ENCODE measurements at regions not wholly inside any gene's neighbourhood (a gene's known extent, or its start where the extent isn't known, plus 50 kb on each side); places are given as distances from the start of the nearest gene placed in this dataset.

DNA sequence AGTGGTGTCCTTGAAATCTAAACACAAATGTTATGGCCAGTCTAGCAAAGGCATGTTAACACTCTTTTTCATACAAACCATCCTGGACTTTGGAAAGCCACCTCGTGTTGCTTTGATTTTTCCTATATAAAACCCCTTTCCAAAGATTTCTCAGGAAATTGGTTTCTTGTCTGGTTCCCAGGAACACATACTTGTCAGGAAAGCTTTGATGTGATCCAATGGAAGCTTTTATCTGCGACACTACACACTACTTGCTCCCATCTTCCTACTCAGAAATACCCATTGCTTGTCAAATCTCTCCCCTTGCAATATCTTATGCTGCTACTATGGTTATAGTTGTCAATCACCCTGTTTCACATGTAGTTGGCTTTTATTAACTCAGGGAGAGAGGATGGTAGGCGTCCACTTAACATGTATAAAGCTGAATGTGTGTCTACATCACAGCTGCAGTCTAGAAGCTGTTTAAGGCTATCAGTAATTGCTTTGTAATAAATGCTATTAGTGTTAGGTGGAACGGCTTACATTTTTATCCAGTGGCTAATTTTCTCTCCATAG is 189.6 kb downstream of the GPAM start:
- ATAC-seq (no peak), DNase-seq (no peak)
- Histone ChIP-seq H3K9me3 (no peaks in the 10 kb centered on the region), H3K4me1 (no peaks in the 10 kb centered on the region), H3K27ac (no peak overlapping the region), H3K27me3 (no peaks in the 10 kb centered on the region), H3K36me3 (no peaks in the 10 kb centered on the region), H3K4me3 (no peak overlapping the region)
- TF ChIP-seq, protein P1, sequence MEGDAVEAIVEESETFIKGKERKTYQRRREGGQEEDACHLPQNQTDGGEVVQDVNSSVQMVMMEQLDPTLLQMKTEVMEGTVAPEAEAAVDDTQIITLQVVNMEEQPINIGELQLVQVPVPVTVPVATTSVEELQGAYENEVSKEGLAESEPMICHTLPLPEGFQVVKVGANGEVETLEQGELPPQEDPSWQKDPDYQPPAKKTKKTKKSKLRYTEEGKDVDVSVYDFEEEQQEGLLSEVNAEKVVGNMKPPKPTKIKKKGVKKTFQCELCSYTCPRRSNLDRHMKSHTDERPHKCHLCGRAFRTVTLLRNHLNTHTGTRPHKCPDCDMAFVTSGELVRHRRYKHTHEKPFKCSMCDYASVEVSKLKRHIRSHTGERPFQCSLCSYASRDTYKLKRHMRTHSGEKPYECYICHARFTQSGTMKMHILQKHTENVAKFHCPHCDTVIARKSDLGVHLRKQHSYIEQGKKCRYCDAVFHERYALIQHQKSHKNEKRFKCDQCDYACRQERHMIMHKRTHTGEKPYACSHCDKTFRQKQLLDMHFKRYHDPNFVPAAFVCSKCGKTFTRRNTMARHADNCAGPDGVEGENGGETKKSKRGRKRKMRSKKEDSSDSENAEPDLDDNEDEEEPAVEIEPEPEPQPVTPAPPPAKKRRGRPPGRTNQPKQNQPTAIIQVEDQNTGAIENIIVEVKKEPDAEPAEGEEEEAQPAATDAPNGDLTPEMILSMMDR (IDR thresholded peaks at IDR 0.05): no peak
- intact Hi-C loops (cut with DNase I): no loop called here

DNA sequence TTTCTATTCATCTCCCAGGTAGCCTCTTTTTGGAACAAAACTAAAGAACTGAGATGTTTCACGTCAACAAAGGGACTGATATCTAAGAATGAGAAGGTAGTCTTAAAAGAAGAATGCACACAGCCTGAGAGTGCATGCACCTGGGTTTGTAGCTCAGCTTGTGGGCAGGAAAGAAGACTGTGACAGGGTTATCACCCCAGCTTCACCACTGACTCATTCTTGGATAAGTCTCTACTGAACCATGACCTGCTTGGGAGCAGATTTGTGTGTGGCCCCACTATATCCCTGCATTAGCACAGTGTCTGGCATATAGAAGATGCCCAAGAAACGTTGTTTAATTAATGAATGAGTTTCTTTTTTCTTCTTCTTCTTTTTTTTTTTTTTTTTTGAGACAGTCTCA is 187.5 kb downstream of the GPAM start:
- Histone ChIP-seq H3K9me3 (no peaks in the 10 kb centered on the region), H3K27me3 (no peaks in the 10 kb centered on the region), H3K36me3 (no peaks in the 10 kb centered on the region), H3K27ac (no peak overlapping the region), H3K4me1 (no peaks in the 10 kb centered on the region), H3K4me3 (no peak overlapping the region)
- TF ChIP-seq, protein P1 (IDR thresholded peaks at IDR 0.05): no peak
- intact Hi-C loops (cut with DNase I): no loop called here
- ATAC-seq: no peak
- DNase-seq: no peak

DNA sequence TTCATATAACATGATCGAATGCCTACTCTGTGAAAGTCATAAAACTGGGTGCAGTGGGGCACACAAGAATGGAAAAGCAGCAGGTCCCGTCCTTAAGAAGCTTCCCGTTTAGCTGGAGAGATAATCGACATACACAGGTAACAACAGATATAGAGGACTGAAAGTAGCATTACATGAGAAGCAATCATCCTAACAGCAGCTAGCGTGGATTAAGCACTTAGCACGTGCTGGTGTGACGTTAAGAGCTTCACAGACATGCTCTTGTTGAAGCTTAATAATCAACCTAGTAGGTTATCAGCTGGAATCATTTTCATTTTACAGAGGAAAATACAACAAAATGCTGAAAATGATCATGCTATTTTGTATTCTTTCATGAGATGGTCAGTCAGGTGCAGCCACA is 184.8 kb downstream of the GPAM start:
- intact Hi-C loops (cut with DNase I): no loop called here

DNA sequence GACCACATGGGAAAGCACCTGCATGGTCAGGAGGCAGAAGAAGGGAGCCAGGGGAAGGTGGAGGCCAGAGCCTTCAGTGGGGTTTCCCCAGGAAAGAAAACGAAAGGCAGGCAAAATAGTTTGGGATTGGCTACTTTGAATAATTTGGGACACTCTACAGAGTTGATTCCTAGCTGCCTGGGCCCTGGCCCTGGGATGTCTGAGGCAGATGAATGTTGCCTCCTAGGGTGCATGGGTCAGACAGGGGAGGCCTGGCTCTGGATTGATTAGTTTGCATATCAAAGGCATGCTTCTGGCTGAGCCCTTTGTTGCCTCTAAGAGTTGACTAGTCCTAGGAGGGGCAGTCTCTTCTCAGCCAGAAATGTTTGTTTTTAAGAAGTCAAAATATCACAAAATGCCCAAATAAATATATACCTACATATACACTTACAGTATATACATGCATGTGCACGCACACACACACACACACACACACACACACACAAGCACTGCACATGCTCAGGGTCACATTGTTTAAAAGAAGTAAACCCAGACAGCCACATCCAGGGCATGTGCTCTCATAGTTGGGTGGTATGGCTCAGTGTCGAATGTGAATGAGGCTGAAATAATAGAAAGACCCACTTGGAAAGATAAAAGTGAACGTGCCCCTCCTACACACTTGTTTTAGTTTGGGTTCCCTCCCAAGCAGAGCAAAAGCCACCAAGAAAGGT is 184.2 kb downstream of the GPAM start:
- Histone ChIP-seq H3K9me3 (no peaks in the 10 kb centered on the region), H3K27ac (no peak overlapping the region), H3K4me3 (no peak overlapping the region), H3K4me1 (no peaks in the 10 kb centered on the region), H3K27me3 (no peaks in the 10 kb centered on the region), H3K36me3 (no peaks in the 10 kb centered on the region)
- TF ChIP-seq, protein P1 (IDR thresholded peaks at IDR 0.05): no peak
- no peak for DNase-seq
- no peak for ATAC-seq
- intact Hi-C loops (cut with DNase I): no loop called here

More for the DNA sequence above, 184.8 kb downstream of the GPAM start:
- Histone ChIP-seq H3K4me1 (no peaks in the 10 kb centered on the region), H3K4me3 (no peak overlapping the region), H3K27ac (no peak overlapping the region), H3K36me3 (no peaks in the 10 kb centered on the region), H3K27me3 (no peaks in the 10 kb centered on the region), H3K9me3 (no peaks in the 10 kb centered on the region)
- ATAC-seq (no peak), DNase-seq (no peak)
- TF ChIP-seq, protein P1 (IDR thresholded peaks at IDR 0.05): no peak

DNA sequence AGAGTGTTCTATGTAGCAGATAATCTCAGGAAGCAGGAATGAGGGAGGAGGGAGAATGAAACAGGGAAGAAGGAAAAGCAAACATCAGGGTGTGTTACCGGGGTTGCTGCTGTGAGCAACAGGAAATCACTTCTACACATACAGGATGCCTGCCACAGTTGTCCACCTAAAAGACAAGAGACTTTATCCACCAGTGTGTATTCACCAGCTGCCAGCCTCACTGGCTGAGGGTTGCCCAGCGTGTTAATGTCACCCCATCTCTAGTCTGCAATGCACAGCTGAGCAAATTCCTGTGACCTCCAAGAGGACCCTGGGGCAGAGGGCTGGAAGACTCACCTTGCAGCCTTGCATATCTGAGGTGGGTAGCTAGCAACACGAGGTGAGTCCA is 183.7 kb downstream of the GPAM start:
- H3K9me3 ChIP-seq: no peaks in the 10 kb centered on the region
- ATAC-seq (no peak), DNase-seq (no peak)
- H3K27me3 ChIP-seq: no peaks in the 10 kb centered on the region
- intact Hi-C loops (cut with DNase I): no loop called here
- no peak overlapping the region for H3K4me3 ChIP-seq
- H3K4me1 ChIP-seq: no peaks in the 10 kb centered on the region
- no peaks in the 10 kb centered on the region for H3K36me3 ChIP-seq
- no peak overlapping the region for H3K27ac ChIP-seq
- TF ChIP-seq, protein P1 (IDR thresholded peaks at IDR 0.05): no peak
